Esophagus mucosa (tissue), 1 donor: ENCODE measurements at regions not wholly inside any gene's neighbourhood (a gene's known extent, or its start where the extent isn't known, plus 50 kb on each side); places are given as distances from the start of the nearest gene placed in this dataset.

ENCODE experiments used
- ATAC-seq: fragments of 200-7000 bp; cut with Tn5 transposase; one replicate; pipeline ENCODE4 v1.9.1; 2020
- donor health status: DM: yes; HTN: yes; CAD: no.

GRCh38 chr7:26612742-26613141 is 251.6 kb downstream of the SKAP2 start:
- no peak for ATAC-seq

- ATAC-seq, result no peak
Observed at GRCh38 chr7:26614503-26614902, 249.9 kb downstream of the SKAP2 start.

- peak; percentile 76 for ATAC-seq
Observed at GRCh38 chr7:26616235-26616634, 248.2 kb downstream of the SKAP2 start.

GRCh38 chr7:26617066-26617465 is 247.3 kb downstream of the SKAP2 start:
- ATAC-seq, result no peak
